ENCODE measurements at regions not wholly inside any gene's neighbourhood (a gene's known extent, or its start where the extent isn't known, plus 50 kb on each side); places are given as distances from the start of the nearest gene placed in this dataset.

- no peak for TF ChIP-seq CTCF (IDR thresholded peaks at IDR 0.05)
- no peak for TF ChIP-seq POLR2AphosphoS5 (IDR thresholded peaks at IDR 0.05)
- TF ChIP-seq POLR2A (IDR thresholded peaks at IDR 0.05) = no peak
These were observed 371.3 kb downstream of the PBX1 start for GRCh38 chr1:164930241-164930640.
